ENCODE measurements at regions not wholly inside any gene's neighbourhood (a gene's known extent, or its start where the extent isn't known, plus 50 kb on each side); places are given as distances from the start of the nearest gene placed in this dataset.

DNA sequence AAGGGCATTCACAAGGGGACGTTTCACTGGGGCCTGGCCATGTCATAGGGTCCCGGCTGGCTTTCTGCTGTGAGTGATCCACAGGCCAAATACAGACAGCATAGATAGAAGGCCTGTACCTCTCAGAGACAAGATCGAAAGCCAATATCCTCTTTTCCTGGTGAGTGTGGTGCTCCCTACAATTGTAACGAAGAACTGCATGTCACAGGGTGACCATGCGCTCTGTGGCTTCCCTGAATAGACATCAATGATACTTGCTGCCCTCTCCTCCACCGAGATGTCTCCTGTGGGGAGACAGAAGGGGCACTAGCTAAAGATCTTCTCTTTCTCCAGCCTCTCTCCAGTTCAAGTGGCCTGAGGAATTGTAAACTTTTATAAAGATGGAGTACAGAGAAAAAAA lies 226.1 kb upstream of the POU2AF2 start:
- in situ Hi-C loops (cut with MboI; ENCODE audit: low sequenced_read_pairs, unreplicated experiment): no loop called here
- DNase-seq (ENCODE audit: low spot score): no peak
- TF ChIP-seq, protein P1, sequence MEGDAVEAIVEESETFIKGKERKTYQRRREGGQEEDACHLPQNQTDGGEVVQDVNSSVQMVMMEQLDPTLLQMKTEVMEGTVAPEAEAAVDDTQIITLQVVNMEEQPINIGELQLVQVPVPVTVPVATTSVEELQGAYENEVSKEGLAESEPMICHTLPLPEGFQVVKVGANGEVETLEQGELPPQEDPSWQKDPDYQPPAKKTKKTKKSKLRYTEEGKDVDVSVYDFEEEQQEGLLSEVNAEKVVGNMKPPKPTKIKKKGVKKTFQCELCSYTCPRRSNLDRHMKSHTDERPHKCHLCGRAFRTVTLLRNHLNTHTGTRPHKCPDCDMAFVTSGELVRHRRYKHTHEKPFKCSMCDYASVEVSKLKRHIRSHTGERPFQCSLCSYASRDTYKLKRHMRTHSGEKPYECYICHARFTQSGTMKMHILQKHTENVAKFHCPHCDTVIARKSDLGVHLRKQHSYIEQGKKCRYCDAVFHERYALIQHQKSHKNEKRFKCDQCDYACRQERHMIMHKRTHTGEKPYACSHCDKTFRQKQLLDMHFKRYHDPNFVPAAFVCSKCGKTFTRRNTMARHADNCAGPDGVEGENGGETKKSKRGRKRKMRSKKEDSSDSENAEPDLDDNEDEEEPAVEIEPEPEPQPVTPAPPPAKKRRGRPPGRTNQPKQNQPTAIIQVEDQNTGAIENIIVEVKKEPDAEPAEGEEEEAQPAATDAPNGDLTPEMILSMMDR (IDR thresholded peaks at IDR 0.05; ENCODE audit: borderline replicate concordance, control extremely low read depth, extremely low read depth, insufficient read depth, missing control alignments): no peak

DNA sequence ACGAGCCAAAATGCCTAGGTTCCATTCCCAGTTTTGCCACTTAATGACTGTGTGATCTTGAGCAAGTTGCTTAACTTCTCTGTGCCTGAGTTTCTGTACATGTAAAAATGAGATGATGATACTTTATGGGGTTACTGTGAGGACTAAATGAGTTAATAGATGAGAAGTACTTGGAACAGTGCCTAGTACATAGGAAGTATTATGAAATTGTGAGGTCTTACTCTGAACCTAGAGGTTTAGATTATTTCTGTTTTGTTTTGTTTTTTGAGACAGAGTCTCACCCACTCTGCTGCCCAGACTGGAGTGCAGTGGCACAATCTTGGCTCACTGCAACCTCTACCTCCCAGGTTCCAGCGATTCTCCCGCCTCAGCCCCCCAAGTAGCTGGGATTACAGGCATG lies 227.0 kb upstream of the POU2AF2 start:
- DNase-seq (ENCODE audit: low spot score): no peak
- in situ Hi-C loops (cut with MboI; ENCODE audit: low sequenced_read_pairs, unreplicated experiment): no loop called here
- TF ChIP-seq, protein P1 (IDR thresholded peaks at IDR 0.05; ENCODE audit: borderline replicate concordance, control extremely low read depth, extremely low read depth, insufficient read depth, missing control alignments): no peak

DNA sequence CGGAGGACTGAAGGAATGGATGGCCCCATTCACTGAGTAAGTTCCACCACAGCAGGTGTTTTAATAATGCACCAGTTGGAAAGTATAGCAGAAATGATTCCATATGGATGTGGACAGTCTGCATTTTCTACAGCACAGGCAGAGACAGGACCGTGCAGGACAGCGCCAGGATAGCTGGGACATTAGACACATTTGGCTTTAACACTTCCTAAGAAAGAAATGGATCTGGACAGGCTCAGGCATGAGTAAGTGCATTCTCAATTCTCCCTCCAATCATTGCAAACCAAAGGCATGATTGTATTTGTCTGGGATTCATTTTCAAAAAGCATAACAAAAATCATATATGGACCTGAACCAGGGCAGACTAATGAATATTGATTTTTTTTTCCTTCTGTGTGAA lies 233.0 kb upstream of the POU2AF2 start:
- in situ Hi-C loops (cut with MboI; ENCODE audit: low sequenced_read_pairs, unreplicated experiment): no loop called here
- TF ChIP-seq, protein P1 (IDR thresholded peaks at IDR 0.05; ENCODE audit: borderline replicate concordance, control extremely low read depth, extremely low read depth, insufficient read depth, missing control alignments): no peak
- DNase-seq (ENCODE audit: low spot score): no peak

DNA sequence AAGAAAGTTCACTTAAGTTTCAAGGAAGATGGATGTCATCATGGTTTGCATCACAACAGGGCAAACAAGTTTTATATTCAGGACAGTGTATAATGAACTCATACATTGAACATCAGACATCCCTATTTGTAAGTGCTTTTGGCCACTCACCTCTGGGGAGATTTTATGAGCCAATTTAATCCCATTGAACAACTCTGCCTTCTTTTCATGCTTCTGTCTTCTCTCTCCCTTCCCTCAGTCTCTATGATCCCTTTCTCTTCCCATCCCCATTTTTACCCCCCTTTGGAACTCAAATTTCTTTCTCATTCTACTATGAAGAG lies 234.3 kb upstream of the POU2AF2 start:
- no peak for DNase-seq (ENCODE audit: low spot score)
- TF ChIP-seq, protein P1 (IDR thresholded peaks at IDR 0.05; ENCODE audit: borderline replicate concordance, control extremely low read depth, extremely low read depth, insufficient read depth, missing control alignments): no peak
- in situ Hi-C loops (cut with MboI; ENCODE audit: low sequenced_read_pairs, unreplicated experiment): no loop called here

DNA sequence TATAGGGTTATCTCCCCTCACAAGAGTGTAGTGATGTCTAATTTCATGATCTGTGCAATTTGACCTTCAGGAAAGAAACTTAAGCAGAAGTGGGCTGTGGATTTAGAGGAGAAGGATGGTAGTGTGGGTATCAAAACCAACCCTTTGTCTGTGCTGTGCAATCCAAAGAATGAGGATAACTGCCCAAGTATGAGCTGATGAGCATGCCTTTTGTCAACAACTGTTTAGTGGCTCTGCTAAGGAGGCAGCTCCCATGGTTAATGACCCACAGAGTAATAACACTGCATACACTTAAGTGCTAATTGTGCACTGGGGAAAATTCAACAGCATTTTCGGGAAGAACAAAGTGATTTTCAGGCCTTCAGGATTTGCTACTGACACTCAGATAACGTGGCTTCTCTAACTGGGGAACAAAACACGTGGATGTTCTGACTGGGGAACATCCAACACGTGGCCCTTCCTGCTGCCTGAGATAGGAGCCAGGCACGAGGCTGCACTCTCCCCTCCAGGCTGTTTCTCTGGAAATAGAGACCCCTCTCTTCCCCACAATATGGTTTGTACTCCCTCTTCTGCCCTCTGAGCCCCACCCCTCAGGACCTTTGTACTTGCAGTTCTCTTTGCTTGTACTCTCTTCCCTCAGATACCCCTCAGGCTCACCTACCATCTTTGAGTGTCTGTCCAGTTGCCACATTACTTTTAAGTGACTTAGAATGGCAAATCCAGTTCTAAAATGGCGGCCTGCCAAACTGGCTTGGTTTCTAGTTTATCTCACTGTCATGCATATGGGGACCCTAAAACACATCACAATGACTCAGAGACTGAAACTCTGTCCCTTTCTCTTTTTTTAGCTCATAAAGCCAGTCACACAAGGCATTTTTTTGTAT lies 234.9 kb upstream of the POU2AF2 start:
- TF ChIP-seq, protein P1 (IDR thresholded peaks at IDR 0.05; ENCODE audit: borderline replicate concordance, control extremely low read depth, extremely low read depth, insufficient read depth, missing control alignments): no peak
- no peak for DNase-seq (ENCODE audit: low spot score)
- in situ Hi-C loops (cut with MboI; ENCODE audit: low sequenced_read_pairs, unreplicated experiment): no loop called here

DNA sequence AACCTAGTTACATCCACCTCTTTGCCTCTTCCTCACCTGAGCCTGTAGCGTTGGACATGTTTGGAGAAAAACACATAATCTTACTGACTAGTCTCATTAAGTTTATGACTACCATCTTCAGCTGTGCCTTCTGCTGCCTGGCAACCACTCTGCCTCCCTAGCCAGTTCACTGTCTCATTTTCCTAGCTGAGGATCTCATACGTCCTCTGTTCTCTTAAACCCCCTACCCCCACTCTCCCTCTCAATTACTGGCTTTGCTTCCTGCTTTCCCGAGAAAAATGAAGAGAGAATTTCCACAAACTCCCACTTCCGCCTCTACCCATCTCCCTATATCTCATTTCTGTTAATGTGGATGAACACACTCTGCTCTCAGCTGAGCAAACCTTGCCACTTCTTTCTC lies 239.3 kb upstream of the POU2AF2 start:
- in situ Hi-C loops (cut with MboI; ENCODE audit: low sequenced_read_pairs, unreplicated experiment): no loop called here
- TF ChIP-seq, protein P1 (IDR thresholded peaks at IDR 0.05; ENCODE audit: borderline replicate concordance, control extremely low read depth, extremely low read depth, insufficient read depth, missing control alignments): no peak
- DNase-seq (ENCODE audit: low spot score): no peak
